HG02970 (cell line): ENCODE measurements at regions not wholly inside any gene's neighbourhood (a gene's known extent, or its start where the extent isn't known, plus 50 kb on each side); places are given as distances from the start of the nearest gene placed in this dataset.

Source experiments
- ATAC-seq: cut with Tn5 transposase; IDR thresholded peaks from one replicate; pipeline ENCODE4 v1.9.1; 2021; ENCODE audit warnings: mild to moderate bottlenecking, moderate library complexity, moderate number of reproducible peaks; ENCODE audit not compliant: unreplicated experiment, low FRiP score

GRCh38 chr3:99504258-99504657, 134.1 kb upstream of the COL8A1 start:
- ATAC-seq, result no peak

- no peak for ATAC-seq
Measured at GRCh38 chr3:99503350-99503749, 135.0 kb upstream of the COL8A1 start.

- no peak for ATAC-seq
Measured at GRCh38 chr3:99502871-99503270, 135.5 kb upstream of the COL8A1 start.

- no peak for ATAC-seq
Measured at GRCh38 chr3:99500485-99500884, 137.9 kb upstream of the COL8A1 start.

- no peak for ATAC-seq
Measured at GRCh38 chr3:99499235-99500158, 138.9 kb upstream of the COL8A1 start.

GRCh38 chr3:99498550-99499234, 139.7 kb upstream of the COL8A1 start:
- no peak for ATAC-seq

GRCh38 chr3:99487894-99488293, 150.5 kb upstream of the COL8A1 start:
- no peak for ATAC-seq

GRCh38 chr3:99485286-99485685, 153.1 kb upstream of the COL8A1 start:
- no peak for ATAC-seq

- no peak for ATAC-seq
Measured at GRCh38 chr3:99484871-99485270, 153.5 kb upstream of the COL8A1 start.

- no peak for ATAC-seq
Measured at GRCh38 chr3:99483841-99484240, 154.6 kb upstream of the COL8A1 start.

GRCh38 chr3:99482191-99482590, 156.2 kb upstream of the COL8A1 start:
- no peak for ATAC-seq

- ATAC-seq, result no peak
Measured at GRCh38 chr3:99481561-99481960, 156.8 kb upstream of the COL8A1 start.

GRCh38 chr3:99479768-99480167, 158.6 kb upstream of the COL8A1 start:
- no peak for ATAC-seq

- ATAC-seq, result no peak
Measured at GRCh38 chr3:99477650-99478049, 160.7 kb upstream of the COL8A1 start.

GRCh38 chr3:99475229-99475628, 163.2 kb upstream of the COL8A1 start:
- no peak for ATAC-seq

GRCh38 chr3:99474776-99475175, 163.6 kb upstream of the COL8A1 start:
- no peak for ATAC-seq

- ATAC-seq, result no peak
Measured at GRCh38 chr3:99473321-99473751, 165.1 kb upstream of the COL8A1 start.

GRCh38 chr3:99472385-99472784, 166.0 kb upstream of the COL8A1 start:
- no peak for ATAC-seq

- no peak for ATAC-seq
Measured at GRCh38 chr3:99471353-99472323, 166.8 kb upstream of the COL8A1 start.

GRCh38 chr3:99470841-99471240, 167.6 kb upstream of the COL8A1 start:
- ATAC-seq, result no peak

- no peak for ATAC-seq
Measured at GRCh38 chr3:99468918-99469317, 169.5 kb upstream of the COL8A1 start.
